Activated naive CD4-positive, alpha-beta T cell treated with anti-CD3 and anti-CD28 coated beads, Interleukin-2, amount 10 ng/mL, durations not matched to agents 7 days and 5 days (primary cell): ENCODE measurements at regions not wholly inside any gene's neighbourhood (a gene's known extent, or its start where the extent isn't known, plus 50 kb on each side); places are given as distances from the start of the nearest gene placed in this dataset.

ENCODE experiments used
- CTCF ChIA-PET: fragments of 350-600 bp; sonication (Branson Sonifier 250); formaldehyde crosslinking; loops from one replicate; lab custom pipeline; 2021; ENCODE audit warnings: antibody characterized with exemption; lab: Charles Lee
- DNase-seq: peaks from one replicate; pipeline ENCODE4 v3.0.0-alpha.2; 2020
- H3K27ac Mint-ChIP-seq: one replicate; pipeline ENCODE4 v1.8.0; 2021; ENCODE audit warnings: mild to moderate bottlenecking, moderate library complexity, mixed read lengths
- H3K27me3 Mint-ChIP-seq: one replicate; pipeline ENCODE4 v1.8.0; 2021; ENCODE audit warnings: mild to moderate bottlenecking, mixed read lengths
- H3K36me3 Mint-ChIP-seq: one replicate; pipeline ENCODE4 v1.8.0; 2021; ENCODE audit warnings: mixed read lengths
- H3K4me1 Mint-ChIP-seq: one replicate; pipeline ENCODE4 v1.8.0; 2021; ENCODE audit warnings: mixed read lengths
- H3K4me3 Mint-ChIP-seq: one replicate; pipeline ENCODE4 v1.8.0; 2021; ENCODE audit warnings: mild to moderate bottlenecking, moderate library complexity, mixed read lengths
- H3K9me3 Mint-ChIP-seq: one replicate; pipeline ENCODE4 v1.8.0; 2021; ENCODE audit warnings: mixed read lengths

DNA sequence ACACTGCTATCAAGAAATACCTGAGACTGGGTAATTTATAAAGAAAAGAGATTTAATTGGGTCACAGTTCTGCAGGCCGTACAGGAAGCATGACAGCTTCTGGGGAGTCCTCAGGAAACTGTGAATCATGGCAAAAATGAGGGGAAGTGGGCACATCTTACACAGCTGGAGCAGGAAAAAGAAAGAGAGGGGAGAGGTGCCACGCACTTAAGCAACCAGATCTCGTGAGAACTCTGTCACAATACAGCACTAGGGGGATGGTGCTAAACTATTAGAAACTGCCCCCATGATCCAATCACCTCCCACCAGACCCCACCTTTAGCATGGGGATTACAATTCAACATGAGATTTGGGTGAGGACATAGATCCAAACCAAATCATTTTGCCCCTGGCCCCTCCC, 105.5 kb upstream of the CPLX2 start:
- Mint-ChIP-seq H3K9me3 (peaks cover 5% of the 10 kb centered on the region), H3K4me3 (no peak overlapping the region), H3K36me3 (no peaks in the 10 kb centered on the region), H3K27ac (no peak overlapping the region), H3K27me3 (peaks cover 19% of the 10 kb centered on the region), H3K4me1 (peaks cover 3% of the 10 kb centered on the region)
- CTCF ChIA-PET: no interaction called here
- no peak for DNase-seq

GRCh38 chr5:175766963-175767362, 104.4 kb upstream of the CPLX2 start:
- peaks cover 5% of the 10 kb centered on the region for H3K9me3 Mint-ChIP-seq
- H3K4me1 Mint-ChIP-seq: peaks cover 3% of the 10 kb centered on the region
- DNase-seq: no peak
- H3K27ac Mint-ChIP-seq: no peak overlapping the region
- CTCF ChIA-PET: no interaction called here
- H3K27me3 Mint-ChIP-seq: peaks cover 28% of the 10 kb centered on the region
- H3K36me3 Mint-ChIP-seq: no peaks in the 10 kb centered on the region
- no peak overlapping the region for H3K4me3 Mint-ChIP-seq

GRCh38 chr5:175772747-175773533, 98.4 kb upstream of the CPLX2 start:
- H3K4me3 Mint-ChIP-seq: no peak overlapping the region
- H3K27ac Mint-ChIP-seq: no peak overlapping the region
- H3K27me3 Mint-ChIP-seq: peaks cover 55% of the 10 kb centered on the region
- DNase-seq: no peak
- no peaks in the 10 kb centered on the region for H3K36me3 Mint-ChIP-seq
- peaks cover under 1% of the 10 kb centered on the region for H3K9me3 Mint-ChIP-seq
- H3K4me1 Mint-ChIP-seq: no peaks in the 10 kb centered on the region
- CTCF ChIA-PET: no interaction called here

DNA sequence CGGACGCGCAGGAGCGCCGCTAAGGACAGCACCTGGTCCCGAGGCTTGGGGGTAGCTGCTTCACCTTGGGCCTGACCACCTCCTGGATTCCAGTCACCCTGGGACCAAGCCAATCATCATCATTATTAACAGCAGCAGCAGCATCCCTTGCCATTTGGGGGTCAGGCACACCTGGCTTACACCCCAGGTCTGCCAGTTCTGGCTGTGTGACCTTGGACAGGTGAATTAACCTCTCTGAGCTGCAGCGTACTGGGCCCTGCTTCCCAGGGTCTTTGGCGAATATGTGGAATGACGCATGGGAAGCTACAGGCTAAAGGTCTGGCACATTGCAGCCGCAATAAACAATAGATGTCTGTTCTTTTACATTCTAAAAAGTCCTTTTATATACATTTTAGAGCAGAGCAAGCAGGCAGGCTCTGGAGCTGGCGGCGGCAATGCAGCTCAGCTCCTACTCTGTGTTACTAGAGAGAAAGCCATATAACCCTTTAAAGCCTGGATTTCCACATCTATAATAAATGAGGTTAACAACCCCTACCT, 97.8 kb upstream of the CPLX2 start:
- Mint-ChIP-seq H3K9me3 (no peaks in the 10 kb centered on the region), H3K4me3 (no peak overlapping the region), H3K27me3 (peaks cover 51% of the 10 kb centered on the region), H3K36me3 (no peaks in the 10 kb centered on the region), H3K27ac (no peak overlapping the region), H3K4me1 (no peaks in the 10 kb centered on the region)
- no peak for DNase-seq
- CTCF ChIA-PET: no interaction called here

DNA sequence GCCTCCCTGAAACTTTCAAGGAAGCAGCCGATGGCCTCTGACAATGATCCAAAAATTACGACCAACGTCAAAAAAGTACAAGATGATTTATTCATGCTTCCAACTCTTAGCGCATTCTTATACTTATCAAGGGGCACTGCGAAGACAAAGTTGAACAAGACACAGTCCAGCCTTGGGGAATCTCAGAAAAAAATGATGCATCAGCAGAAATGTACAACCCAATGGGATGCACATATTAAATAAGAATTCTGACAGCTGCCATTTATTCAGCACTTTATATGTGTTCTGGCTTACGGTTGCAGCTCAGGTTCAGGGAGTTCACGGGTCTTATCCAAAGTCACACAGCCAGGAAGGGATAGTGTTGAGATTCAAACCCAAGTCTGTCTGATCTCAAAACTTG, 96.0 kb upstream of the CPLX2 start:
- H3K27me3 Mint-ChIP-seq: peaks cover 56% of the 10 kb centered on the region
- no peak overlapping the region for H3K4me3 Mint-ChIP-seq
- H3K9me3 Mint-ChIP-seq: no peaks in the 10 kb centered on the region
- CTCF ChIA-PET: no interaction called here
- H3K4me1 Mint-ChIP-seq: no peaks in the 10 kb centered on the region
- no peak for DNase-seq
- H3K27ac Mint-ChIP-seq: no peak overlapping the region
- no peaks in the 10 kb centered on the region for H3K36me3 Mint-ChIP-seq

DNA sequence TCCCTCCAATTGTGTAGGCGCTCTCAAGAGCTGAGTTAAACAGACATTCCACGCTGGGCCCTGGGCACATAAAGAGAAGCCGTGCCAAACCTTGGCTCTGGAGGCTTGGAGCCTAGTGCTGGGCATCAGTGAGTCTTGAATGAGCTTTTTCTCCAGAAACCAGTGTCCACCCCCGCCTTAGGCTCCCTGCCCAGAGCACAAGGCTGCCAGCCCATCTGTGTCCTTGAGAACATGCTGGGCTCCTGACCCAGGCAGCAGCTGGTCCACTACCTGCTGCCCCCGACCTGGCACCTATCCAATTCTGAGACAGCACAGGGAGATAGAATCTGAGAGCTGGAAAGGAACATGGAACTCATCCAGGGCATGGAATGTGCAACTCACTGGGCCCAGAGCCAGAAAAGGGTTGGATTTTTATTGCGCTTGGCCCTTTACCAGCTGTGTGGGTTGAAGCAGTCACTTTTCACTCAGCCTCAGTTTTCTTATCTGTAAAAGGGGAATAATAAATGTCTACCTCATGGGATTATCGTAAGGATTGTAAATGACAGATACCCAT, 92.4 kb upstream of the CPLX2 start:
- H3K27ac Mint-ChIP-seq: no peak overlapping the region
- CTCF ChIA-PET: no interaction called here
- H3K36me3 Mint-ChIP-seq: no peaks in the 10 kb centered on the region
- no peaks in the 10 kb centered on the region for H3K9me3 Mint-ChIP-seq
- DNase-seq: no peak
- peaks cover 34% of the 10 kb centered on the region for H3K27me3 Mint-ChIP-seq
- H3K4me1 Mint-ChIP-seq: no peaks in the 10 kb centered on the region
- H3K4me3 Mint-ChIP-seq: no peak overlapping the region

GRCh38 chr5:175783739-175784138, 87.6 kb upstream of the CPLX2 start:
- H3K36me3 Mint-ChIP-seq: no peaks in the 10 kb centered on the region
- H3K27ac Mint-ChIP-seq: no peak overlapping the region
- no peak for DNase-seq
- no peaks in the 10 kb centered on the region for H3K9me3 Mint-ChIP-seq
- no peaks in the 10 kb centered on the region for H3K4me1 Mint-ChIP-seq
- CTCF ChIA-PET: no interaction called here
- H3K4me3 Mint-ChIP-seq: no peak overlapping the region
- peaks cover 26% of the 10 kb centered on the region for H3K27me3 Mint-ChIP-seq

DNA sequence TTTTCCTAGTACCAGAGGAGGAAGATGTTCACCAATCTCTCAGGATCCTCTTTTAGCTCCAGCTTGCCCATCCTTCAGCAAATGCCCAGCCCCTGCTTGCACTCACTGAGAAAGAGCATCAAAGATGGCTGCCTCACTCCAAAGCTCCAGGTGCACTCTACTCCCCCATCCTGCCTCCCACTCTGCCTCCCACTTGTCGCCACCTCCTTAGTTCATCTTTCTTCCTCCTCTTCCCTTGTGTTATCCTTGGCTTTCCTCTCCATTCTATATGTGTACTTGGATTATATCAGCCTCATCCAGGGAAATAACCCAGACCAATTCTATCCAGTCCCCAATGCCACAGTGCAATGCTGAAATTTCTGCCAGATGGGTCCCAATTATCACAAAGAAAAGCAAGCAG, 87.1 kb upstream of the CPLX2 start:
- H3K4me3 Mint-ChIP-seq: no peak overlapping the region
- H3K4me1 Mint-ChIP-seq: no peaks in the 10 kb centered on the region
- no peaks in the 10 kb centered on the region for H3K9me3 Mint-ChIP-seq
- no peak overlapping the region for H3K27ac Mint-ChIP-seq
- H3K27me3 Mint-ChIP-seq: peaks cover 21% of the 10 kb centered on the region
- no peak for DNase-seq
- CTCF ChIA-PET: no interaction called here
- no peaks in the 10 kb centered on the region for H3K36me3 Mint-ChIP-seq

- no peak for DNase-seq
- CTCF ChIA-PET: no interaction called here
- no peak overlapping the region for H3K27ac Mint-ChIP-seq
- H3K27me3 Mint-ChIP-seq: peaks cover 19% of the 10 kb centered on the region
- no peaks in the 10 kb centered on the region for H3K9me3 Mint-ChIP-seq
- H3K36me3 Mint-ChIP-seq: no peaks in the 10 kb centered on the region
- H3K4me3 Mint-ChIP-seq: no peak overlapping the region
- H3K4me1 Mint-ChIP-seq: no peaks in the 10 kb centered on the region
Observed at GRCh38 chr5:175785681-175786080, 85.7 kb upstream of the CPLX2 start.

DNA sequence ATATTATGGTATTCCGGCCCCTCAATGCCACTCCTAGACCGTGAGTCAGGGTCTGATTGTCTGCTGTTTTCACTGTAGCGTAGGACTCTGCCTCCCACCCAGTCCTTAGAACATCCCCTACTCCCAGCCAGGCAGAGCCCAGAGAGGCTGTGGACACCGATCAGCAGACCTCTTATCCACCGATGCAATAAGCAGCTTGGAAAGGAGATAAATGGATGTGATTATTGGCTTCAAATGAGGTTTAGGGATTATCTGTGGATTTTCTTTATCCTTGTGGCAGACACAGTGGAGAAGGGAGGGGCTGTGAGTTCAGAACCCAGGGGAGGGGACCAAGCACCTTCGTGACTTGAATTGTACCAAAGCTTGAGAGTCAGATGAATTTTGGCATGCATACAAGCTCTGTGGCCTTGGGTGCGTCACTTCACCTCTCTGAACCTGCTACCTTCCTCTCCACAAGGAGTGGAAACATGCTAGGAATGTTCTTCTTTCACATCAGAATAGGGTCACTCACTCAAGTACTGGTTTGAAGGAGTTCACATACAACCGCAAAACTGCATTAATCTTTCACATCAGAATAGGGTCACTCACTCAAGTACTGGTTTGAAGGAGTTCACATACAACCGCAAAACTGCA, 83.1 kb upstream of the CPLX2 start:
- H3K4me1 Mint-ChIP-seq: no peaks in the 10 kb centered on the region
- H3K27me3 Mint-ChIP-seq: peaks cover 13% of the 10 kb centered on the region
- H3K36me3 Mint-ChIP-seq: no peaks in the 10 kb centered on the region
- H3K27ac Mint-ChIP-seq: no peak overlapping the region
- CTCF ChIA-PET: no interaction called here
- no peak for DNase-seq
- no peak overlapping the region for H3K4me3 Mint-ChIP-seq
- no peaks in the 10 kb centered on the region for H3K9me3 Mint-ChIP-seq

- DNase-seq: no peak
- H3K36me3 Mint-ChIP-seq: no peaks in the 10 kb centered on the region
- no peak overlapping the region for H3K4me3 Mint-ChIP-seq
- no peak overlapping the region for H3K27ac Mint-ChIP-seq
- no peaks in the 10 kb centered on the region for H3K4me1 Mint-ChIP-seq
- CTCF ChIA-PET: interaction anchor here (1.4 kb wide), 1 partner anchor 10 kb away, joined by 5 read pairs; no protein-coding TSS in a partner anchor
- no peaks in the 10 kb centered on the region for H3K9me3 Mint-ChIP-seq
- H3K27me3 Mint-ChIP-seq: peaks cover 7% of the 10 kb centered on the region
Observed at GRCh38 chr5:175789670-175790069, 81.7 kb upstream of the CPLX2 start.

GRCh38 chr5:175790796-175791195, 80.6 kb upstream of the CPLX2 start:
- Mint-ChIP-seq H3K36me3 (no peaks in the 10 kb centered on the region), H3K27ac (no peak overlapping the region), H3K4me1 (peaks cover 1% of the 10 kb centered on the region), H3K27me3 (peaks cover 18% of the 10 kb centered on the region), H3K4me3 (no peak overlapping the region), H3K9me3 (no peaks in the 10 kb centered on the region)
- CTCF ChIA-PET: interaction anchor here (1.4 kb wide), 1 partner anchor 9 kb away, joined by 5 read pairs; no protein-coding TSS in a partner anchor
- no peak for DNase-seq

DNA sequence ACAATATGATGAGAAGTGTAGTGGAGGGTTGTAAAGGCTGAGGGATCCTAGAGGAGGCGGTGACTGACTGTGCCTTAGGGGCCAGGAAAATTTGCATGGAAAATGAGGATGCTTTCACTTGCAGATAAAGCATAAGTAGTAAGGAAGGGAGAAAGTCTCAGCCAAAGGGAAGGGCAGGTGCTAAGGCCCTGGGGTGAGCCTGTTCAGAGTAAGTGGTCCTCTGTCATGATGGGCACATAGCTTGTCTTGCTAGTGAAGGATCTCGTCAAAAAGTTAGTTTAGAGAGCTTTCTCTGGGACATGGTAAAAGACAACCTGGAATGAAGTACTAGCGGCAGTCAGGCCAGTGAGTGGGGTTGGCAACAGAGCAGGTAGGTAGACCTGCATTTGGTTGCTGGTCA, 75.4 kb upstream of the CPLX2 start:
- Mint-ChIP-seq H3K4me1 (peaks cover 6% of the 10 kb centered on the region), H3K4me3 (no peak overlapping the region), H3K9me3 (no peaks in the 10 kb centered on the region), H3K27me3 (peaks cover 54% of the 10 kb centered on the region), H3K36me3 (no peaks in the 10 kb centered on the region), H3K27ac (no peak overlapping the region)
- CTCF ChIA-PET: interaction anchor here (1.7 kb wide), 1 partner anchor 76 kb away, joined by 5 read pairs; the partner anchor contains the start of gene CPLX2
- no peak for DNase-seq
